Prostate gland (tissue), 2 donors: ENCODE measurements at regions not wholly inside any gene's neighbourhood (a gene's known extent, or its start where the extent isn't known, plus 50 kb on each side); places are given as distances from the start of the nearest gene placed in this dataset.

Source experiments
- CTCF ChIP-seq, 4 experiments: fragments of 200-600 bp in 2 of 4; fragments of 450-650 bp in 2 of 4; sonication (generic) in 2 of 4; IDR thresholded peaks; 1 replicate in 3 of 4; 2 replicates in 1 of 4; pipeline ENCODE4 v1.5.1; 2016 to 2019; ENCODE audit warnings: antibody characterized with exemption in 4 of 4, mild to moderate bottlenecking in 2 of 4, moderate library complexity in 2 of 4
- POLR2A ChIP-seq: fragments of 450-650 bp; IDR thresholded peaks from one replicate; pipeline ENCODE4 v1.6.1; 2016; ENCODE audit warnings: antibody characterized with exemption, mild to moderate bottlenecking
- POLR2AphosphoS5 ChIP-seq: sonication (generic); formaldehyde crosslinking; IDR thresholded peaks from one replicate; pipeline ENCODE4 v1.6.1; 2017; ENCODE audit warnings: antibody characterized with exemption

GRCh38 chr3:77933926-77934325 lies 894.0 kb downstream of the ROBO2 start:
- TF ChIP-seq CTCF (IDR thresholded peaks at IDR 0.05) (no peak), POLR2AphosphoS5 (no peak), POLR2A (no peak)
